RPMI7951 (cell line): ENCODE measurements at regions not wholly inside any gene's neighbourhood (a gene's known extent, or its start where the extent isn't known, plus 50 kb on each side); places are given as distances from the start of the nearest gene placed in this dataset.
"Not testable (repeated sequence)": the region's sequence is repeated elsewhere in the genome, so short reads cannot be mapped to it uniquely, and the experiment has no call there.

ENCODE experiments used
- DNase-seq: peaks from one replicate; pipeline ENCODE4 v3.0.0-alpha.2; 2012; ENCODE audit warnings: low read depth

GRCh38 chr2:83969085-83969484, 490.0 kb downstream of the SUCLG1 start:
- no peak for DNase-seq

GRCh38 chr2:83967854-83968253, 491.2 kb downstream of the SUCLG1 start:
- DNase-seq = no peak

GRCh38 chr2:83966946-83967345, 492.1 kb downstream of the SUCLG1 start:
- DNase-seq = not testable (repeated sequence)

- no peak for DNase-seq
Observed at GRCh38 chr2:83961512-83961911, 497.6 kb downstream of the SUCLG1 start.

- DNase-seq = no peak
Observed at GRCh38 chr2:83960371-83960770, 498.7 kb downstream of the SUCLG1 start.

GRCh38 chr2:83959266-83959665, 499.8 kb downstream of the SUCLG1 start:
- no peak for DNase-seq

GRCh38 chr2:83956991-83957390, 502.1 kb downstream of the SUCLG1 start:
- no peak for DNase-seq

GRCh38 chr2:83953697-83954096, 505.4 kb downstream of the SUCLG1 start:
- no peak for DNase-seq

GRCh38 chr2:83951378-83951947, 507.6 kb downstream of the SUCLG1 start:
- DNase-seq = no peak

- no peak for DNase-seq
Observed at GRCh38 chr2:83949361-83949760, 509.7 kb downstream of the SUCLG1 start.

GRCh38 chr2:83944191-83944590, 514.9 kb downstream of the SUCLG1 start:
- DNase-seq = no peak

- no peak for DNase-seq
Observed at GRCh38 chr2:83943265-83943664, 515.8 kb downstream of the SUCLG1 start.

GRCh38 chr2:83941886-83942285, 517.2 kb downstream of the SUCLG1 start:
- no peak for DNase-seq

GRCh38 chr2:83933749-83934148, 525.3 kb downstream of the SUCLG1 start:
- no peak for DNase-seq

- no peak for DNase-seq
Observed at GRCh38 chr2:83923531-83923930, 535.5 kb downstream of the SUCLG1 start.

GRCh38 chr2:83916559-83916958, 542.5 kb downstream of the SUCLG1 start:
- no peak for DNase-seq

- no peak for DNase-seq
Observed at GRCh38 chr2:83915381-83915780, 543.7 kb downstream of the SUCLG1 start.

- no peak for DNase-seq
Observed at GRCh38 chr2:83908750-83909149, 550.3 kb downstream of the SUCLG1 start.

- no peak for DNase-seq
Observed at GRCh38 chr2:83901317-83901716, 557.8 kb downstream of the SUCLG1 start.

- no peak for DNase-seq
Observed at GRCh38 chr2:83900862-83901261, 558.2 kb downstream of the SUCLG1 start.

- no peak for DNase-seq
Observed at GRCh38 chr2:83899271-83899670, 559.8 kb downstream of the SUCLG1 start.

- DNase-seq = no peak
Observed at GRCh38 chr2:83894976-83895375, 564.1 kb downstream of the SUCLG1 start.

GRCh38 chr2:83887757-83888156, 571.3 kb downstream of the SUCLG1 start:
- no peak for DNase-seq

- no peak for DNase-seq
Observed at GRCh38 chr2:83879127-83879526, 580.0 kb downstream of the SUCLG1 start.
